HG02798 (cell line): ENCODE measurements at regions not wholly inside any gene's neighbourhood (a gene's known extent, or its start where the extent isn't known, plus 50 kb on each side); places are given as distances from the start of the nearest gene placed in this dataset.

Experiments
- ATAC-seq: cut with Tn5 transposase; IDR thresholded peaks from one replicate; pipeline ENCODE4 v1.9.1; 2021; ENCODE audit warnings: mild to moderate bottlenecking; ENCODE audit not compliant: unreplicated experiment, poor library complexity

DNA sequence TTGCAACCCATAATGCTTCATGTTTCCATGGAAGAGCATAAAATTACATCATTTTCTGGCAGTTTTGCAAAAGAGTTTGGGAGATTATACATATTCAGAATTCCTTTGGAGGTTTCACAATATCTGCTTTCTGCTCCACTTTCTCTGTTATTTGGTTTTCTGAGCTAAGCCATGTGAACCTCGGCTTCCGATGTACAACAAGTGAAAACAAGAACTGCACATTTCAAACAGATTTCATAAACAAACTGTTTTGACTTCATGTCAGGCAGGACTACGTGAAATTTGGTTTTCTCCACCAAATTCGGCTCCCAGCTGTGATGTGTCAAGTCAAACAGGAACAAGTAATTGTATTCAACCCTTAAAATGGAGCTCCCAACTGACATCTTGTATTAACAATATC lies 609.8 kb downstream of the IRX1 start:
- ATAC-seq: no peak

DNA sequence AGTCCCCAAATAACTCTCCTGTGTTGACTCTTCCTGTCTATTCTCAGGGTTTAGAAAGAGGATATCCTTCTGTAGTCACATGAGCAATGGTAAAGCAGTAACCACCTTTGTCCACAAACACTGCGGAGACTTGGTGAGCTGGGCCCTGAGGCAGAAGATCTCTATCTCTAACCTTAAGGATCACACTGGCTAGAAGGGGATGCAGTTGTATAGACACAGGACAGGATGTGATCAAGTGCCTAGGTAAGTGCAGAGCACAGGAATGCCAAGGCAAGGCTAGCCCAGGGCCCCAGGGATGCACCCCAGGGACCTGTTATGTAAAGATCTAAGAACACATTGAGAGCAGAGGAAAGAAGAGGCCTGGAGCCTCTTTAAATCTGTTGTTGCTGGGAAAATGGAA lies 610.5 kb downstream of the IRX1 start:
- no peak for ATAC-seq

DNA sequence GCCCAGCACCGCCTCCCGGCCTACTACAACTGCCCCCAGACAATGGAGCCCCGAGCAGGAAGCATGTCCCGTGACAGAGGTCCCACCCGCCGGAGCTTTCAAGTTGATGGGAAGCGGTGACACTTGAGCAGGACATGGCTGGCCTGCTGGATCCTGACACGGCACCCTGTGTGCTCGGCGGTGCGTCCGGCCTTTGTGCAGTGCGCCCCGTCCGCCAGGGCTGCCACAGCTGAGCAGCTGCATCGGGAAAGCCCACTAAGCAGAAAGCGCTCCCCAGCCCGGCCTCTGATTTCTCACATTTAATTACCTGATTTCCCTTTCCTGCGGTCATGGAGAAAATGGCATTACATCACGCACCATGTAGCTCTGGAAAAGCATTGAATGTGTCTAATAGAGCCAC lies 611.9 kb downstream of the IRX1 start:
- no peak for ATAC-seq

DNA sequence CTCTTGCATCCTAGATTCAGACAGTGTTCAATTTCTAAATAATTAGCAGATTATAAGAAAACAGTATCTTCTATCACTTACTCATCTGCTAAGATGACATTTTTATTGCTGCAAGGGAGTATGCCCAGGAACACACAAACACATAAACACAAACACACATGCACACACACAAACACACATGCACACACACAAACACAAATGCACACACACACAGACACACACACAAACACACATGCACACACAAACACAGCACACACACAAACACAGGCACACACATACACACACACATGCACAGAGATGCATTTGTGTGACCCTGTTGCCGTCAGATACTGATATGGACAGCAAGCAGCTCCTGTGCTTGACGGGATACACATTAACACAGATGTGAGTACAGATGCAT lies 612.9 kb downstream of the IRX1 start:
- ATAC-seq: no peak

DNA sequence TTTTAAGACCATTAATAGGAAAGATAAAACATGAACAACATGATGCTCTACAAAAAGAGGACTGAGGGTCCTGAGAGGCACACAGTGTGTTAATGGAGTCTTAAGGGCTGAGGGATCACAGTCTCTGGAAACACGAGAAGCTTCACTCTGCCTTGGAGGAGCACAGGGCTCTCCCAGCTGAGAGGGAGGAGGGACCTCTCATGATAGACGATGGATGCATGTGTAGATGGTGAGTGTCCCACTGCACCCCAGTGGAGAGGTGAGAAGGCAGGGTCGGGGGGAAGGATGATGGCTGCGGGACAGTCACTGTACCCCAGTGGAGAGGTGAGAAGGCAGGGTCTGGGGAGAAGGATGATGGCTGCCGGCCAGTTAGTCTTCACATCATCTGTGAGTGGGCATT lies 613.4 kb downstream of the IRX1 start:
- no peak for ATAC-seq

DNA sequence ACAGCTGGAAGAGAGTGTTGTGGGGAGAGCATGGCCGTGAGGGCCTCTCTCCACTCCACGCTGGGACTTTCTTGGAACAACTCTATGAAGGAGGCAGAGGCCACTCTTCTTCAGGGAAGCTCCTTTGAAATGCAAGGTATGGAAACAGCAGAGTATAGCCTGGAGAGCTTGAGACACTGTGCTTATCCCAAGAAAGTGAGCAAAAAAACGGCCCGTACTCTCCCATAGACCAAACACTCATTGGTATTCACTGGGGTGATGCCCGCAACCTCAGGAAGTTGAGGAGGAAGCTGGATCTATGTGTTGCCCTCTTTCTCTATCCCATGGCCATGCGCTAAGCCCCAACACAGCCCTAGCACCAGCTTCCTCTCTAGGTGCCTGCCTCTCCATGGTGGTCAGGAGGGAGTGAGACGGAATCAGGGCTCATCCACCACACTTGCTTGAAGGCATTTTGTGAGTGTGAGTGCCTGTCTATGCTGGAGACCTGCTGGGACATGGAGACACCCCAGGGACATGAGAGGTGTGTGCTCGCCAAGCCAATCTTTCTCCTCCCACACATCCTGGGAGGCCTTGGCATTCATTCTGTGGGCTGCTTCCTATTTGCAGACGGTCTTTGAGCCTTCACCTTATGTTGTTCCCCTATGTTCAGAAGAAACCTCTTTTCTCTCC lies 616.6 kb downstream of the IRX1 start:
- ATAC-seq: no peak

DNA sequence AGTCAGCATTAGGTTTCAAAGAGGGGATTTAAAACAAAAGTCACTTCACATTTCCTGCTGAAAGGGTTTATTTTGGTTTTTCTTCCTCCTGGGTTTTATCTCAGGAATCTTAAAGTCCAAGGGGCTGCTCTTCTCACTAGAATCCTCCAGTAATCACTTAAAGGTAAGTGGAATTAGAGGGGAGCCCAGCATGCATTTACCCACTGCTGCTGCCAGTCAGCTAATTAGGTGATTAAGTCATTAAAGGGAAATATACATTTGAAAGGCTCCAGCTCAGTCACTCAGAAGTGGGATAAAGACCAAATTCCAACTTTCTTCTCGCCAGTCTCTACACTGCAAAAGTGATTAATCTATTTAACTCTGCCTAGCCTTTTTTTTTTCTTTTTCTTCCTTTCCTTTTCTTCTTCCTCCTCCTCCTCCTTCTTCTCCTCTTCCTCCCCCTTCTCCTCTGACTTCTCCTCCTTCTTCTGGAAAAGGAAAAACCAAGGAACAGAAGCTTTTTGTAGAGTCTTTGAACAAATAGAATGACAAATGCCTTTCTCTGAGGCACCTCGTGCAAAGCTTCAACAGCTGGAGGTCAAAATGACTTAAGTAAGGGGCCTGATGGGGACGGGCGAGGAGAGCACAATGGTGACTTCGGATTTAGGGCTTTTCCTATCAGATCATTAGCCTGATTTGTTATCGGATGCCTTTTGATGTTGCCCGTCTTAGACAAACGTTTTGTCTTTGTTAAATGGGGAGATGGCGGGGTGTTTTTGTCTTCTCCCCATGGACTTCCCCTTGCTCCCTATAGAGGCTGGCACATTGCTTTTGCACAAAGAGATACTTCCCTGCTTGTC lies 617.6 kb downstream of the IRX1 start:
- ATAC-seq: no peak

DNA sequence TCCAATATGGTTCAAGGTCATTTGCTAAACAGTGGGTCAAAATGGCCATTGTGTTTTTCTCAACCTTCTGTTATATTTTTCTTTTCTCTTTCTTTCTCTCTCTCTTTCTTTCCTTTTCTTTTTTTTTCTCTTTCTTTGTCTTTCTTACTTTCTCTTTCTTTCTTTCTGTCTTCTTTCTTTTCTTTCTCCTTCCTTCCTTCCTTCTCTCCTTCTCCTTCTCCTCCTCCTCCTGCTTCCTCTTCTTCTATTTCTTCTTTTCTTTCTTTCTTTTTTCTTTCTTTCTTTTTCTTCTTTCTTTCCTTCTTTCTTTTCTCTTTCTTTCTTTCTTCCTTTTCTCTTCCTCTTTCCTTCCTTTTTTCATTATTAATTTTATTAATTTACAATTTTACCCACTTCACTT lies 619.5 kb downstream of the IRX1 start:
- ATAC-seq: no peak

DNA sequence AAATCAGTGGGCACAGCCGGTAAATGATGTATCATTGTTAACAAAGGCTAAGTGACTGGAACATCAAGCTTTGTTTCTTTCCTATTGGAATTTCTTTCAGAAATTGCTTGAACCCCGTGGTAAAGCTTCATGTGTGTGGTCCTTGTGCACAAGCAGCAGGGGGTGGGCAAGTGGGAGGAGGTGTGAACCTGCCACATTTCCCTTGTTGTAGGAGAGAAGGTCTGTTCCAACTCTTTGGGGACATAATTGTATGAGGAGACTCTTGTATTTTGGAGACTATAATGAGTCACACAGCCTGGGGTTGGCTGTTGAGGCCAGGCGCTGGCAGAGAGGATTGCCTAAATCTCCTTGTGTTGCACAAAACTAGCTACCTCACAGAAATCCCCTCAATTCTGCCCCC lies 620.5 kb downstream of the IRX1 start:
- no peak for ATAC-seq

DNA sequence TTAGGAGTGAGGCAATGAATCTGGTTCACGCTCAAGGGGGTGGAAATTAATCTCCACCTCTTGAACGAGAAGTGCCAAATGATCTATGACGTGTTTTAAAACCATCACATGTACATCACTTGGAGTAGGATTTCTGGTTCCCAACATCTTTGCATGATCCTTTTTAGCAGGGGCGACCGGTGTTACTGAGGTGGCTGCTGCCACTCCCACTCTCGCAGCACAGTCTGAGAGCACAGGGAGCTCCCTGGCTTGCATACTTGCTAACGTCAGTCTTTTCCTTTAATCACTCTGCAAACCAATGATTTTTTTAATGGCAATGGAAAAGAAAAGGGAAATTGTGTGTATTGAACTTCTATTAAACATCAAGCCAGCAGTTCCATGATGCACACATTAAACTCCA lies 624.4 kb downstream of the IRX1 start:
- ATAC-seq: no peak

DNA sequence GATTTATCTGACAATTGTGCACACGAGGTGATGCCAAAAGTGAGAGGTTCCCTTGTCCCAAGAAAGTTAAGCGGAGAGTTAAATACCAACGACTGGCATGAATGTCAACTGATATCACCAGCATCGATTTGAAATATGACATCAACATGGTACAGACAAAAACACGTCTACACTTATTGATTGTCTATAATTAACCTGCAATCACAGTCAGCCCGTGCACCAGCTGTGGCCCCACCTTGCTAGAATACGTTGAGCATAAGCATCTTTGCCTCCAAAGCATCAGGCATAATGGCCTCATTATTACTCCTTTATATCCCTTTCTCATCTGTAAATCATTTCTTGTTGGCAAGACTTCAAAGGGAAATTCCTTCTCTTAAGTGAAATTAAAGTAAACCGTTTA lies 625.4 kb downstream of the IRX1 start:
- ATAC-seq: no peak

DNA sequence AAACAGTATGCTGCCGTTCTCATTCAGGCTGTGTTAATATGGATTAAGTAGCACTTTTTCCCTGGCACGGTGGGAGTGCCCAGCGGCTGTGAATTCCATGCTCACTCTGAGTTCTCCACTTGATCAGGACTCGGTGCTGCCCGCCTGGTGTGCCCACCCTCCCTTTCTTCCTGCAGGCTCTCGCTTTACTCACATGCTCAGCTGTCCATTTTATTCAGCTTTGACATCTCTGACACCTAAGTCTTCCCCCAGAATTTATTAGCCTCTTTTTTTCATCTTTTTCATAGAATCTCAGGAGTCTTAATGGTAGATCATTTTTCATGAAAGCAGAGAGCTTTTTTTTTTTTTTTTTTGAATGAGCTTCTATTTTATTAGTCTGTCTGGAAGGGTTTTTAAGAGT lies 626.5 kb downstream of the IRX1 start:
- no peak for ATAC-seq

DNA sequence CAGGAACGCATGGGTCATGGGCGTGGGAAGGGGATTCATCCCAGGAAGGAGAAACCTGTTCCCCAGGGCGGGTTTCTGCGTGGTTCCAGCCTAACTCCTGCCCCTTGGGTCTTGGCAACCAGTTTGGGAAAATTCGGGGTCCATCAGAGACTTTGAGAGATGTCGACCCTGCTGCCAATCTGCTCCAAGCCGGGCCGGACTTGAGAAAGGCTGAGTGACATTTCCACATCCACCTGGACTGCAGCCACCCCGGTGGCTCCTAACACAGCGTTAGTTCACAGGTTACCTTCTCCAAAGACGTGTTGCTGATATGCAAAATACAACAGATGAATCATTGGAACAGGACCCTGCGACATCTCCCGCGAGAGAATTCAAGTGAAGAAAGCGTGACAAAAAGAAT lies 627.2 kb downstream of the IRX1 start:
- no peak for ATAC-seq

DNA sequence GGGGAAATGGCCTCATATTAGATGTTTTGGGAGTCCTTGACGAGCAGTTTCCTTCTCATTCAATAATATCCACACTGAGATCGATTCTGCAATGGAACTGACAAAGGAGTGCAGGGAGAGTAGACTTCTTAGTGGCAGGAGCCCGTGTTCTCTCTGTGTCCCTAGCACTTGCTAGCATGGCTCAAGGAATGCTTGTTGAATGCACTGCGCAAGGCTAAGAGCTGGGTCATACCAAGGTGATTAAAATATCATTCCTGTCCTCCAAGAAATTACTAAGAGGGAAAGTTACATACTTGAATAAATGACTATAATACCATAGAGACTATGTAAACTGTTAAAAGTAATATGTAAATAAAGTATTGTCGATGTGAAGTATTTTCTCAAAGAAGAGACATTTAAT lies 630.1 kb downstream of the IRX1 start:
- ATAC-seq: no peak

DNA sequence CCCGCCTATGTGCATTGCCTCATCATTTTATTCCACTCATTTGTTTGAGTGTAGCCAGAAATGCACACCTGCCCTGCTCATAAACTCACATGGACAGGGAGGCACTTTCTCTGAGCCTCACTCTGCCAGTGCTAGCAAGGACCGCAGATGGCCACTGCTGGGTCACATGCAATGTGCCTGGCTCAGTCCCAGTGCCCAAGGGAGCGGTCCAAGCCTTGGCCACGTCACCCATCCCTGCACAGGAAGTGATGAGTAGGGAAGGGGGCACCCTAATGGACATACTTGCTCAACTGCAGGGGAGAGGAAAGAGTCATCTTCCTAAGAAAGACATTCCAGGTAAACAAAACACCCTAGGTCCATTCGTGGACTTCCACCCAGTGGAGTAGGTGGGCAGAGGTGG lies 630.9 kb downstream of the IRX1 start:
- no peak for ATAC-seq

DNA sequence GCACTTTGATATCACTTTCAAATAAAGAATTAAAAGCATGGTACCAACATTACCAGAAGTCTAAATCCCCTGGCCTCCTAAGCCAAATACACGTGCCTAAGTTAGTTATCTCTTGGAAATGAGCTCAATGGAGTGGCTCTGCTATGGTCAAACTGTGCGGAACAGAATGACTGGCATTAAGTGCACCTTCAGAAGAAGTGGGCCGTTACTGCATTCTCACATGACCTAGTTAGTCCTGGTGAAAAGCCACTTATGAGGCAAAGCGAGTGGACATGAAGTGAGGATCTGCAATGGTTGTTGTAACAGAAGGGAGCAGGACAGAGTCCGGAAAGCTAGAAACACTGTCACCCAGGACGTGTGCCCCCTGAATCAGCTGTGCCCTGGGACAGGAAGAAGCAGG lies 633.1 kb downstream of the IRX1 start:
- no peak for ATAC-seq

DNA sequence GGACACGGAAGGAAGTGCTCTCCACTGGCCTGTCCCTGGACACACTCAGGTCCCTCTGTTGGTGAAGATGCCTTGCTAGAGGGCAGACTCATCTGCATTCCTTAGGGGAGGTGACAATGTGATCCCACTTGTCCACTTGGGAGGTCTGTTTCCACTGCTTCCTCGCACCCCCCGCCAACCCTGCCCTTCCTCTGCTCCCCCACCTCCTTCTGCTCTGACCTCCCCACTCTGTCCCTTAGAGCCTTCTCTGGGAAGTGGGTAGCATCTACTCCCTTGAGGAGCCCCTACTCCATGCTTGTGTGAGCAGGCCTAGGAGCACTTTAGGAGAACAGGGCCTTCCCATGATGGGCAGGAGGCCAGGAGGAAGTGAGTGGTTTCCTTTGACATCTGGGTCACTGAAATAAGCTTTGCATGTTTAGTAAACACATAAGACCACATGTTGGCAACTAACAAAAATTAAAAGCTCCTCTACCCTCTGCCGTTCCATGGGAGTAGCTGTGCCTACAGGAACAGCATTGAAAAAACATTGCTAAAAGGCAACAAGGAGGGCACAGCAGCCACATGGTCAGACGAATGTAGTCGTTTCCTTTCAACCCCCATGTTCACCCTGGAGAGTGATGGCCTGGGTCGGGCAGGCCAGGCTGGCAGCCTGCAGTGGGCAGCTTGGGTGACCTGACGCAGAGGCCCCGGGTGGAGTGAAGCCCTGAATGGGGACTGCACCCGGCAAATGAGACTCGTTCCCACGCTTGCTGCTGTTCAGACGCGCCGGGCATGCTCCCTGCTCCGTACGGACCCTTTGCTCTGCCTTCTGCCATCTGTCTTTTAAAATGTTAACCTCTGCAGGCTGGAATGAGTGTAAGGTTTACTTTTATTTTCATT lies 634.0 kb downstream of the IRX1 start:
- no peak for ATAC-seq

DNA sequence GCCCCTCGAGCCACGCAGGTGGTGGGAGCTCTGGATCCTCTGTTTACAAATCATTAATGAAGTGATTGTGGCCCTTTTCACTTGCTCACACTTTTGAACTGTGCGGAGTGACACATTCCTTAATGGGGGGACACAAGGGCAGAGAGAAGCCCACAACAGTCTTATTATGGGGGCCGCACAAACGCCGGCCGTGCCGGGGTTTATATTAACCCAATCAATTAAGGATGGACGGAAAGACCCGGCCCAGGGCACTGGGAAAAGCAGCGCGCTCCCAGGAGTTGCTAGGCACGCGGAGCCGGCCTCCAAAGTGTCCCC lies 634.8 kb downstream of the IRX1 start:
- ATAC-seq: no peak

DNA sequence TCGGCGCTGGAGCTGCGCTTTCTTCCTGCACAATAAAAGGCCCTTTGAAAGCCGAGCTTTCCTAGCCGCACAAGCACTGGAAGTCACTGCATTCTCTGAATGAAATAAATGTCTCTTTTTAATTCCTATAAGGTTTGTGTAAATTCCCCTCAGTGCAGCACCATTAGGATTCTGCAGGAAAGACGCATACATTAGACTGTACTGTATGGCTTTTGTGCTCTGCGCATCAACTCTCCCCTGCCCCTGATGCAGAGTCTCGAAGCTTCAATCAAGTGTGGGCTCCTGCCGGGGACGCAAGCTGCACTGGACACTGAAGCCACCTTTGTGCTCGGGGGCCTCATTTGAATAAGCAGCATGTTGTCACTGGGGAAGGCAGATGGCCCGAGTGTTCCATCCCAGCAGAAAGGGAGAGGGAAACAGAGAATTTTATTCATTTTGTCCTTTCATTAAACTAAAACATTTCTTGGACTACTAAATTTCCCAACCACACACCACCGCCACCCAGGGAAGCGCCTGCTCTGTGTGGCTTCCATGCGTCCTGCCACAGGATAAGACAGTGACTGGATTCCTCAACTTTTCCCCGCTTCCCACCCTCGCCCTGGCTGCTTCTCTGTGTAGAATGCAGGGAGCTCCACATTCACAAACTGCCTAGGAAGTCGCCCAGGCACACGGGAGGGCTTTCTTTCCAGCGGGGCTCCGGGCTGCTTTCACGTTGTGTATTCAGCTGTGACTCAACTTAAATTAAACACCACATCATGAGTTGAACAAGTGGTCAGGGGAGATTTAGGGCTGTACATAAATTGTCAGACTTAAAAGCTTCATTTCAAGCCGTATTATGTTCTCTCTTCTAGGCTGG lies 635.4 kb downstream of the IRX1 start:
- no peak for ATAC-seq

DNA sequence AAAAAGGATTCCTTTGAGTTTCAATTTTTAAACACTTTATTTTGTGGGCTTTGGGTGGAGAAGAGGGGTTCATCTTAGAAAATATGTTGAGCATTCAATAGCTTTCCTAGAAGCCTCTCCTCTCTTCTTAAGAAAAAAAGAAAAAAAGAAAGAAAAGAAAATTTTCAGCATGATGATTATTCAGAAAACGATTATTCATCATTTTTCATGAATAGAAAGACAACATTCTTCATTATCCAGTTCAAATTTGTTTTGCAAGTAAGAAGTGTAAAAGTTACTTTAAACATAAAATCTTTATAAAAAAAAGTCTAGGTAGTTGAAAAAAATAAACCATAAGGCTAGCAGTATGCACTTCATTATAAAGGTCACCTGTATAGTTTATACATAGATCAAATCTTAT lies 636.5 kb downstream of the IRX1 start:
- ATAC-seq: no peak
